ENCODE measurements at regions not wholly inside any gene's neighbourhood (a gene's known extent, or its start where the extent isn't known, plus 50 kb on each side); places are given as distances from the start of the nearest gene placed in this dataset.

DNA sequence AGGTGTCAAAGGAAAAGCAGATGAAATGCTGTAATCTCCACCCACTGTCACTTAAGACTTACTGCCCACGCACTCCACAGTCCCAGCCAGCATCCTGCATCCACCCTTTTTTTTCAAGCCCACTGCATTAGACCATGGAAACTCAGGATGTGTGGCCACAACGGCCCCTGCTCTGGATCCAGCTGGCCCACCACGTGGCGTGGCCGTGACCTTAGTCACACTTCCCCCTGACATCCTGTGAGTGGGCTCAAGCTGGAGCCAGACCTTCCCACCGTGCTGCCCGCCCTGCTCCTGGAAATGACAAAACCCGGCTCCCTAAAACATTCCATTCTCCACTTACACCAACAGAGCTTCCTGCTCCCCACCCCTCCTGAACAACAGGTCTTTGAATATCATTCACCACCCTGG lies 588.3 kb upstream of the DIPK2B start:
- peak; percentile 55 for DNase-seq (ENCODE audit: low read depth)

GRCh38 chrX:45788315-45788714 lies 587.6 kb upstream of the DIPK2B start:
- no peak overlapping the region for H3K4me3 ChIP-seq (ENCODE audit: low read depth, low read length)
- peak; percentile 73 for DNase-seq (ENCODE audit: low read depth)
- no peak for TF ChIP-seq CTCF (IDR thresholded peaks at IDR 0.05; ENCODE audit: insufficient read depth, low read length)

More for the DNA sequence above, 588.3 kb upstream of the DIPK2B start:
- TF ChIP-seq CTCF (IDR thresholded peaks at IDR 0.05; ENCODE audit: insufficient read depth, low read length) = no peak
- H3K4me3 ChIP-seq (ENCODE audit: low read depth, low read length) = no peak overlapping the region

- no peak for TF ChIP-seq CTCF (IDR thresholded peaks at IDR 0.05; ENCODE audit: insufficient read depth, low read length)
- no peak overlapping the region for H3K4me3 ChIP-seq (ENCODE audit: low read depth, low read length)
- no peak for DNase-seq (ENCODE audit: low read depth)
These were observed 583.9 kb upstream of the DIPK2B start for GRCh38 chrX:45784590-45784989.

GRCh38 chrX:45783002-45783401 lies 582.3 kb upstream of the DIPK2B start:
- DNase-seq (ENCODE audit: low read depth) = no peak
- no peak overlapping the region for H3K4me3 ChIP-seq (ENCODE audit: low read depth, low read length)
- TF ChIP-seq CTCF (IDR thresholded peaks at IDR 0.05; ENCODE audit: insufficient read depth, low read length) = no peak

DNA sequence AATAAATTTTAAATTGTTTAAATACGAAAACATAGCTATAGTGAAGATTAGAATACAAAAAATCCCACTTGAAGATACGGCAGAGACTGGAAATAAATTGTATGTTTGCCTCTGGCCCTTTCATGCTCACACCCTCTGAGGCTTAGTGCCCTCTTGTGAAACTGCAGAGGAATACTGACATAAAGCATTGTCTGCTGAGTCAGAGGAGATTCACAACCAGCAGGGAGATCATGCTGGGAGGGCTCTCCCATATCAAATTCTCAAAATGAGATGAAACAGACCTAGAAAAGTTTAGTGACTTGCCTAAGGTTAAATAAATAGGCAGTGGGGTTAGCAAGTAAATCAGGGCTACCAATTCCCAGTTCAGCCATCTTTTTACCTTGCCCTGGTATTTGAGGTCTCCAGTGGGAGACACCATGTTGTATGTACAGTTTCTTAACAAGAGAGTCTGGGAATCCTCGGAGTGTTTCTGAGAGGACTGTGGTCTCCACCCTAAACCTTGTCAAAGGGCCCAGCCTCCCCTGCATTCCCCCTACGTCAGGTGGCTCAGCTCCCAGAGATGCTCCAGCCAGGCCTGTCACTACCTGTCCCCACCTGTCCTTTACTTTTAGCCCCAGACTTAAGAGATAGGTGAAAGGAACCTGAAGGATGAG lies 581.4 kb upstream of the DIPK2B start:
- peak; percentile 80 for DNase-seq (ENCODE audit: low read depth)
- no peak overlapping the region for H3K4me3 ChIP-seq (ENCODE audit: low read depth, low read length)
- peak; percentile 48 for TF ChIP-seq CTCF (IDR thresholded peaks at IDR 0.05; ENCODE audit: insufficient read depth, low read length)

GRCh38 chrX:45778616-45779015 lies 577.9 kb upstream of the DIPK2B start:
- no peak for DNase-seq (ENCODE audit: low read depth)
- H3K4me3 ChIP-seq (ENCODE audit: low read depth, low read length) = no peak overlapping the region
- no peak for TF ChIP-seq CTCF (IDR thresholded peaks at IDR 0.05; ENCODE audit: insufficient read depth, low read length)

DNA sequence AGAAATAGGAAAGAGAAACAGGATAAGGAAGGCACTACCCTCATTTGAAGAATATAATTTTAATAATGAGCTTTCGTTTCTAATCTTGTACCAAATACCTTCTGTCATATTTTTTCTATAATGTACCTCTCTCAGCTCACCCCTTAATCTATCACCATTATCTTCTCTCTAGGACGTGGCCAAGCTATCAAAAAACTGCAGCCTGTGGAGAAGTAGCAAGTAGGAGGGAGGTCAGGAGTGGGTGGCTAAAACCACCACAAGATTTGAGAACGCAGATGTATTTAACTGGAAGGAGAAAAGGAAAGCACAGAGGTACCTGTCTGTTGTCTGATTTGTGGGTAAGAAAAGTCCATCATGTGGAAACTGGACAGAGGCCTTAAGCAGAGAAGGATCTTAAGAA lies 576.7 kb upstream of the DIPK2B start:
- no peak for TF ChIP-seq CTCF (IDR thresholded peaks at IDR 0.05; ENCODE audit: insufficient read depth, low read length)
- no peak overlapping the region for H3K4me3 ChIP-seq (ENCODE audit: low read depth, low read length)
- no peak for DNase-seq (ENCODE audit: low read depth)
